Gastroesophageal sphincter (tissue), 4 donors: ENCODE measurements at regions not wholly inside any gene's neighbourhood (a gene's known extent, or its start where the extent isn't known, plus 50 kb on each side); places are given as distances from the start of the nearest gene placed in this dataset.
"Not testable (repeated sequence)": the region's sequence is repeated elsewhere in the genome, so short reads cannot be mapped to it uniquely, and the experiment has no call there.

Source experiments
- ATAC-seq: fragments of 150-250 bp; one replicate; pipeline ENCODE4 v1.9.1; 2016; ENCODE audit warnings: mild to moderate bottlenecking, moderate library complexity
- H3K27ac ChIP-seq, 4 donors: fragments of 200-600 bp; sonication (generic) in 3 of 4; 1 replicate in 3 of 4; 2 replicates in 1 of 4; pipeline ENCODE4 v1.5.1; 2016 to 2019
- H3K27me3 ChIP-seq: fragments of 200-600 bp; sonication (generic); one replicate; pipeline ENCODE4 v1.5.1; 2019
- H3K36me3 ChIP-seq, 2 donors: fragments of 200-600 bp; sonication (generic); one replicate each; pipeline ENCODE4 v1.5.1; 2019; ENCODE audit warnings: control low read depth in 1 of 2
- H3K4me1 ChIP-seq, 3 donors: fragments of 200-600 bp; sonication (generic); 1 replicate in 2 of 3; 2 replicates in 1 of 3; pipeline ENCODE4 v1.5.1; 2016 to 2019; ENCODE audit warnings: control low read depth in 2 of 3
- H3K4me3 ChIP-seq, 2 donors: fragments of 200-600 bp; sonication (generic); one replicate each; pipeline ENCODE4 v1.5.1; 2019; ENCODE audit warnings: mild to moderate bottlenecking in 1 of 2, moderate library complexity in 1 of 2
- H3K9me3 ChIP-seq, 3 donors: fragments of 200-600 bp; sonication (generic); one replicate each; pipeline ENCODE4 v1.5.1; 2017 to 2019; ENCODE audit warnings: control low read depth in 2 of 3
- CTCF ChIP-seq, 4 experiments: fragments of 200-600 bp in 2 of 4; fragments of 450-650 bp in 2 of 4; sonication (generic) in 1 of 4; IDR thresholded peaks; one replicate each; pipeline ENCODE4 v1.5.1; 2017 to 2019; ENCODE audit warnings: antibody characterized with exemption in 4 of 4, mild to moderate bottlenecking in 2 of 4, moderate library complexity in 2 of 4
- EP300 ChIP-seq: sonication (generic); formaldehyde crosslinking; IDR thresholded peaks from one replicate; pipeline ENCODE4 v1.6.1; 2017; ENCODE audit warnings: antibody characterized with exemption, mild to moderate bottlenecking
- POLR2A ChIP-seq, 2 donors: fragments of 450-650 bp; IDR thresholded peaks; one replicate each; pipeline ENCODE4 v1.6.1; 2017; ENCODE audit warnings: antibody characterized with exemption in 2 of 2, mild to moderate bottlenecking in 2 of 2, moderate library complexity in 1 of 2
- POLR2AphosphoS5 ChIP-seq: sonication (generic); formaldehyde crosslinking; IDR thresholded peaks from one replicate; pipeline ENCODE4 v1.6.1; 2017; ENCODE audit warnings: antibody characterized with exemption
- WGBS, 2 donors: methylation state at CpG; one replicate each; pipeline ENCODE4 v1.1.5; 2018; ENCODE audit warnings: low coverage in 1 of 2; 5-methylcytosine and 5-hydroxymethylcytosine counted together

GRCh38 chr5:155148694-155149093 lies 135.1 kb downstream of the KIF4B start:
- Histone ChIP-seq H3K4me3 (no peak overlapping the region), H3K9me3 (no peaks in the 10 kb centered on the region), H3K27me3 (no peaks in the 10 kb centered on the region), H3K36me3 (no peaks in the 10 kb centered on the region), H3K4me1 (no peaks in the 10 kb centered on the region), H3K27ac (no peak overlapping the region)
- no peak for ATAC-seq
- WGBS, 2 donors, result 36 to 71% methylated on average over 1 of the region's 1 CpG
- TF ChIP-seq CTCF (IDR thresholded peaks at IDR 0.05) (no peak), POLR2AphosphoS5 (no peak), EP300 (no peak), POLR2A (IDR thresholded peaks at IDR 0.05) (no peak)

DNA sequence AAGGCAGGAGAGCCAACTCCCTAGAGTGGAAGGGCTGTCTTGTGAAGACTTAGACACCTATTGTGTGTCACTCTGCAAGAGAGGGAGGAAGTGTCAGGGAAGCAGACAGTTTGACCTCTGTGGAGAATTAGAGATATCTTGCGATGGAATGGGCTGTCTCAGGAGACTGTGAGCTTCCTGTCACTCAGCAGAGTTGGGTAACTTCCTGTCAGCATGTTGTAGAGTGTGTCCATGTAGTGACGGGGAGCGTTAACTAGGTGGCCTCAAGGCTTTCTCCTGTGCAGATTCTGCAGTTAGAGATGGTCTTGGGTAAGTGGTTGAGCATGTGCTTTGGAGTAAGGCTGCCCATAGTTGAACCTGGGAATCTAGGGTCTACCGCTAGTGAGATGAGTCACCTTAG lies 136.5 kb downstream of the KIF4B start:
- WGBS, 2 donors, result 40% methylated on average over 1 of the region's 4 CpGs; no CpG with 5 or more reads in 1 of the 2 donors
- no peaks in the 10 kb centered on the region for H3K36me3 ChIP-seq
- ATAC-seq, result no peak

DNA sequence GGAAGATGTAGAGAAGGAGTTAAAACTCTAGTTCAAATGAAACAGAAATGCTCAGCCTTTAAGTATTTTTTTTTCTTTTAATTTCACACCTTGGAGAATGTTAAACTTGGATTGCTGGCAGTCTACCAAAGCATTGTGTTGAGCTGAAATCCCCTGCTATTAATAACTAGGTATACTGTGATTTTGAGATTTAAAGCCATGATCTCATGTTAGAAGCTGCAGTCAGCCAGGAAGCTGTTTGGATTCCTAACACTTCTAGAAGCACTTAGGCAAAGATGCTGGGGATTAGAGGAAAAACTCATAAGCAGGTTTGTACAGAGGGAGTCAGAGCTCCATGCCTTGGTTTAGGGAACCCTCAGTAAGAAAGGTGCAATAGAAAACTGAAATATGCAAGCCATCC lies 141.4 kb downstream of the KIF4B start:
- no peaks in the 10 kb centered on the region for H3K9me3 ChIP-seq
- H3K36me3 ChIP-seq, result no peaks in the 10 kb centered on the region
- H3K27me3 ChIP-seq, result no peaks in the 10 kb centered on the region
- no peak for TF ChIP-seq POLR2A (IDR thresholded peaks at IDR 0.05)
- TF ChIP-seq CTCF (IDR thresholded peaks at IDR 0.05), result no peak
- TF ChIP-seq EP300, result no peak
- no peak for TF ChIP-seq POLR2AphosphoS5
- no peaks in the 10 kb centered on the region for H3K4me1 ChIP-seq
- no peak overlapping the region for H3K4me3 ChIP-seq
- ATAC-seq, result no peak
- no peak overlapping the region for H3K27ac ChIP-seq

More for the DNA sequence above, 136.5 kb downstream of the KIF4B start:
- Histone ChIP-seq H3K27me3 (no peaks in the 10 kb centered on the region), H3K4me1 (no peaks in the 10 kb centered on the region), H3K9me3 (no peaks in the 10 kb centered on the region), H3K4me3 (no peak overlapping the region), H3K27ac (no peak overlapping the region)
- TF ChIP-seq POLR2AphosphoS5, result no peak
- no peak for TF ChIP-seq EP300
- no peak for TF ChIP-seq POLR2A (IDR thresholded peaks at IDR 0.05)
- no peak for TF ChIP-seq CTCF (IDR thresholded peaks at IDR 0.05)

DNA sequence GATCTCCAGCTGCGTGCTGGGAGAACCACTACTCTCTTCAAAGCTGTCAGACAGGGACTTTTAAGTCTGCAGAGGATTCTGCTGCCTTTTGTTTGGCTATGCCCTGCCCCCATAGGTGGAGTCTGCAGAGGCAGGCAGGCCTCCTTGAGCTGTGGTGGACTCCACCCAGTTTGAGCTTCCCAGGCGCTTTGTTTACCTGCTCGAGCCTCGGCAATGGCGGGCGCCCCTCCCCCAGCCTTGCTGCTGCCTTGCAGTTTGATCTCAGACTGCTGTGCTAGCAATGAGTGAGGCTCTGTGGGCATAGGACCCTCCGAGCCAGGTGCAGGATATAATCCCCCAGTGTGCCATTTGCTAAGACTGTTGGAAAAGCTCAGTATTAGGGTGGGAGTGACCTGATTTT lies 149.5 kb downstream of the KIF4B start:
- not testable (repeated sequence) for H3K27me3 ChIP-seq, H3K27ac ChIP-seq, H3K4me1 ChIP-seq, ATAC-seq, H3K9me3 ChIP-seq, H3K36me3 ChIP-seq, H3K4me3 ChIP-seq
- WGBS, 2 donors, result 60 to 83% methylated on average over 1 to 2 of the region's 7 CpGs

DNA sequence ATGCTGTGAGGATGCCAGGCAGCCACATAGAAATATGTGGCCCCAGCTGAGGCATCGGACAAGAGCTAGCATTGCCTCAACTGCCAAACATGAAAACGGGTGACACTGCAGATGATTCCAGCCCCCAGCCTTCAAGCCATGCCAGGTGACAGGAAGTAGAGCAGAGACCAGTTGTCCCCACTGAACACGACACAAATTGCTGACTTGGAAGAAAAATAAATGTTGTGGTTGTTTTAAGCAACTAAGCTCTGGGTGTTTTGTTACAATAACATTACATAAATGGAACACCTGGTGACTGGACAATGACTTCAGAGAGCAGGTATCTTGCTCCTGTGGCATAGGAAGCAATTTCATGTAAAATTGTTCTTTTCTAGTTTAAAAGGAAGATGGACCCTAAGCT lies 154.2 kb downstream of the KIF4B start:
- H3K36me3 ChIP-seq, result no peaks in the 10 kb centered on the region

More for the DNA sequence above, 154.2 kb downstream of the KIF4B start:
- Histone ChIP-seq H3K27ac (no peak overlapping the region), H3K9me3 (peaks cover 0 to 4% (median 0%) of the 10 kb centered on the region in 3 donors), H3K4me1 (no peaks in the 10 kb centered on the region), H3K27me3 (no peaks in the 10 kb centered on the region), H3K4me3 (no peak overlapping the region)
- TF ChIP-seq CTCF (IDR thresholded peaks at IDR 0.05), result no peak
- no peak for TF ChIP-seq EP300
- no peak for TF ChIP-seq POLR2AphosphoS5
- no peak for TF ChIP-seq POLR2A (IDR thresholded peaks at IDR 0.05)
- no peak for ATAC-seq
- WGBS, 2 donors, result 76 to 90% methylated on average over 2 to 3 of the region's 3 CpGs
